ENCODE measurements at regions not wholly inside any gene's neighbourhood (a gene's known extent, or its start where the extent isn't known, plus 50 kb on each side); places are given as distances from the start of the nearest gene placed in this dataset.

DNA sequence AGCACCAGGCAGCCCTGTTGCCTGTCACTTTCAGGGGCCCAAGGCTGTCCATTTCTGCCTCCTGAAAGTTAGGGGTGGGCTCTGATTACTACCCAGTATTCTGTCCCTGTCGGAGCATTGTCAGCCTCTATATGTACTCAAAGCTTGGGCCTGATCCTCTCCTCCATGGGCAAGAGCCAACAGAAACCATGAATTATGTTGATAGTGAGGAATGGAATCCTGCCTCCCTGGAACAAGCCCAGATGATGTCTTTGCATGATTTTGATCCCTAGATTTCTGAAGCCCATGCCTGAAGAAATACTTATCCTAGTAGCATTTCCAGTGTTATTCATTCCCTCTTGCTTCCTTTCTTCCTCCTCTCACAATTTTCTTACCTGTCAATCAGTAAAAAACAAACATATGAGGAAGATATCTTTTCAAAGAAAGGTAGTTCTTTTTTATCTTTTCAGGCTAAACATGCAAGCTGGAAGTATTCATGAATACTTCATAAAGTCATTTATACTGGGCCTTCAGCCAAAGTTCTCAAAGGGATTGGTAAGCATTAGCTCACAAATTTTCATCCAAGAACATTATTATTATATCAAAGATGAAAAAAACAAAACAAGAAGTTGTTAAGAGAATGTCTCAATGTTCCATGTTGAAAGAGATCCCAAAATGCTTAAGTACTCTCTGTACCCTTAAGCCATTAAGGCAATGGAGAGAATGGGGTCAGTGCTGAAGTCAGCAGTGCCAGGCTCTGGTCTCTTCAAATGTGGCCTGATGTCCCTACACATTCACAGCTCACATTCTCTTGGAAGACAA, 171.7 kb downstream of the NHLRC3 start:
- FAIRE-seq (no peak), DNase-seq (ENCODE audit: insufficient read length, low spot score) (no peak)
- TF ChIP-seq, protein P1, sequence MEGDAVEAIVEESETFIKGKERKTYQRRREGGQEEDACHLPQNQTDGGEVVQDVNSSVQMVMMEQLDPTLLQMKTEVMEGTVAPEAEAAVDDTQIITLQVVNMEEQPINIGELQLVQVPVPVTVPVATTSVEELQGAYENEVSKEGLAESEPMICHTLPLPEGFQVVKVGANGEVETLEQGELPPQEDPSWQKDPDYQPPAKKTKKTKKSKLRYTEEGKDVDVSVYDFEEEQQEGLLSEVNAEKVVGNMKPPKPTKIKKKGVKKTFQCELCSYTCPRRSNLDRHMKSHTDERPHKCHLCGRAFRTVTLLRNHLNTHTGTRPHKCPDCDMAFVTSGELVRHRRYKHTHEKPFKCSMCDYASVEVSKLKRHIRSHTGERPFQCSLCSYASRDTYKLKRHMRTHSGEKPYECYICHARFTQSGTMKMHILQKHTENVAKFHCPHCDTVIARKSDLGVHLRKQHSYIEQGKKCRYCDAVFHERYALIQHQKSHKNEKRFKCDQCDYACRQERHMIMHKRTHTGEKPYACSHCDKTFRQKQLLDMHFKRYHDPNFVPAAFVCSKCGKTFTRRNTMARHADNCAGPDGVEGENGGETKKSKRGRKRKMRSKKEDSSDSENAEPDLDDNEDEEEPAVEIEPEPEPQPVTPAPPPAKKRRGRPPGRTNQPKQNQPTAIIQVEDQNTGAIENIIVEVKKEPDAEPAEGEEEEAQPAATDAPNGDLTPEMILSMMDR (IDR thresholded peaks at IDR 0.05; ENCODE audit: insufficient read depth, missing control alignments): no peak

DNA sequence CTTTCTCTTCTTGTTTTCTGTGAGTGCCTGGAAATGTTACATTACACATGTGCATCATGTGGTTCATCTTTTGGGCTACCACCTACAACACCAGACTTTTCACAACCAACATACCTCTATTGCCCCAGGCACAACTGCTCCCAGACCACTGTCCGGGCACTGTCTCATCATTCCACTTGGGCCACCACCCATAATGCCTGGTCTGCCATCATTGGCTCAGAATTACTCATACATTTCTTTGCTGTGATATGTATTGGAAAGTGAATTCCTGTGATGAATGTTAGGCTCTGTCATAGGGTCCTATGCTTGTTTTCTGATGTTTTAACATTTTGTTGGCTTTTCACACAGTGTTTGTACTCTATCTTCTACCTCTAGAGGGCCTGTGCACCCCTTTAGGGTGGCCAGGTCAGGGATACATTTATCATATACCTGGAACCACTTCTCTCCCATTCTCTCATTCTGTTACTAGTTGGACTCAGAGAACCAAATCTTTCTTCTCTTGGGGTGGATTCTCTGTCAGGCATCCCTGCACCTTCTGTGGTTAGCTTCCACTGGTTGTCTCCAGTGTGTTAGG, 172.8 kb downstream of the NHLRC3 start:
- DNase-seq (ENCODE audit: insufficient read length, low spot score) (no peak), FAIRE-seq (no peak)
- TF ChIP-seq, protein P1 (IDR thresholded peaks at IDR 0.05; ENCODE audit: insufficient read depth, missing control alignments): no peak

DNA sequence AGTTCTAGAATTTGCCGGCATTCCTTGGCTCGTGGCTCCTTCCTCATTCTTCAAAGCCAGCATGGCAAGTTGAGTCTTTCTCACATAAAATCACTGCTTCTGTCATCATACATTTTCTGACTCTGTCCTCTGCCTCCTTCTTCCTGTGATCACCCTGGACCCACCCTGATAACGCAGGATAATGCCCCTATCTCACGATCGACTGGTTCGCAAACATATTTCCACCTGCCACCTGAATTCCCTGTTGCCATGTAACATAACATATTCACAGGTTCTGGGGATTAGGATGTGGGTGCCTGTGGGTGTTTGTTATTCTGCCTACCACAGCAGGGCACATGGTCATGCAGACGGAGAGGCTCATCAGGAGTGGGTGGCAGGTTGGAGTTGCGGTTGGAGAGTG, 177.7 kb downstream of the NHLRC3 start:
- TF ChIP-seq, protein P1 (IDR thresholded peaks at IDR 0.05; ENCODE audit: insufficient read depth, missing control alignments): no peak
- FAIRE-seq: no peak
- DNase-seq (ENCODE audit: insufficient read length, low spot score): no peak

DNA sequence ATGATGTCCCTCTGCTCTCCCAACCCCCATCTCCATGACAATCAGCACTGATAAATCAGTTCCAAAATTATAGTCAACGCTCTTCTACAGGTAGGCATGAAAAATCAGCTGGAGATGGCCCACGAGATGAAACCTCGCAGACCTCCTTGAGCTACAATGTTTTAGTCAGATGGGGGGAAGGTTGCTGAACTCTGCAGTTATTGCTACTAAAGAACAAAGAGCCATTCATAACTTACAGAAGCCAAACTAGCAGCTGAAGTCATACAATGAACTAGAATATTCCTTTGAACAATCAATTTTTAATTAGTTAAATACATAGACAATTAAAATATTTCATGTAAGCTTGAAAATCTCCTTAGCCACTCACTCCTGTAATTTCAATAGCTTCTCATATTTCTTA, 179.2 kb downstream of the NHLRC3 start:
- TF ChIP-seq, protein P1 (IDR thresholded peaks at IDR 0.05; ENCODE audit: insufficient read depth, missing control alignments): no peak
- DNase-seq (ENCODE audit: insufficient read length, low spot score): no peak
- FAIRE-seq: no peak

DNA sequence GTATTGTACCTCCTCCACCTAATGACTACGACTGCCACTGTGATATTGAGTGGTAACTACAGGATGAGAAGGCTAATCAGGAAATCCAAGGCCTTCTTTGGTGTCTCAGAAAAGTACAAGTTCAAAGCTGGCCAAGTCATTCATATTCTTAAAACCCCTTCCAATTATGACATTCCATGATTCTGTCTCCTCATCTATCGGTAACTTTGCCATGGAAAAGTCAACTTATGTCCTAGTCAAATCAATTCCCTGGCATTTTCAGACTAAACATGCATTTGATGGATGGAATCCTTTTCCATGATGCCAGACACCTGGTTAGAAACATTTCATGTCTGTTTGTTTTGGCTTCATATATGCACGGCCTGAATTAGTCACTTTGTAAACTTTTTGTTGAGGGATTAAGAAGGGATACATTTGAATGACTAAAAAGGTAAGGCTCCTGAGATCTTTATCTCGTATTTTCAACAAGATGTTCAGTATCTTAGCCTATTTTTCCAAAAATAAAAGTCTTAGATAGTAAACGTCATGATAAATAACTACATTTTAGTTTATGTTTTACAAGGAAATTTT, 186.5 kb downstream of the NHLRC3 start:
- FAIRE-seq (no peak), DNase-seq (ENCODE audit: insufficient read length, low spot score) (no peak)
- TF ChIP-seq, protein P1 (IDR thresholded peaks at IDR 0.05; ENCODE audit: insufficient read depth, missing control alignments): no peak

DNA sequence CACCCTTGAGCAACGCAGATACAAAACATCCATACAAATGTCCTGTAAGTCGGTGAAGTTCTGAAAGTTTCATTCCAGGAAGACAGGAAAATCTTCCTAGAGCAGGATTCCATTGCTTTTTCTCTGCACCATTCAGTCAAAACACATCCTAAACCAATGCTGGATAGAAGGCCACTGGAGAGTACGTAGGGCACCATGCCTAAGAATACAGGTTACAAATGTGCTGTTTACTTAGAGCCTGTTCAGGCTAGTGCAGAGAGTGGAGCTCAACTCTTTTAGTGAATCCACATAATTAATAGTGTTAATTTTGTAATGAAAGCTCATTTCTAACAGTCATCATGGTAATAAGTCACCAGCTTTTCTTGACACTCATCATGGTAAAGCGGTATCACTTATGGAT, 187.6 kb downstream of the NHLRC3 start:
- DNase-seq (ENCODE audit: insufficient read length, low spot score): no peak
- TF ChIP-seq, protein P1 (IDR thresholded peaks at IDR 0.05; ENCODE audit: insufficient read depth, missing control alignments): no peak
- FAIRE-seq: no peak

DNA sequence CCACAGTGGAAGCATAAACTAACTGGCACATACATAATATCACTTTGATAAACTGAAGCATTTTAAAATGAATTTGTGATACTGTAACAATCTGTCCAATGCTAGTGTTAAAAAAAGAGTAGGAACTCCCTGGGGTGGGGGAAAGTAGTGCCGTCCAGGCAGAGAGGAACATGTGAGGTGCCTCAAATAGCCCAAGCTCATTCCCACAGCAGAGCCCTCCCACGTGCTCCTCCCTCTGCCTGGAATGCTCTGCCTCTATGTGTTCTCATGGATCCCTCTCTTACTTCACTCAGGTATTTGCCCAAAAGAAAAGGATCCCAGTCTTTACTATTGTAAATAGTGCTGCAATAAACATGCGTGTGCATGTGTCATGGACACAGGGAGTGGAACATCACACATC, 188.1 kb downstream of the NHLRC3 start:
- no peak for DNase-seq (ENCODE audit: insufficient read length, low spot score)
- FAIRE-seq: no peak
- TF ChIP-seq, protein P1 (IDR thresholded peaks at IDR 0.05; ENCODE audit: insufficient read depth, missing control alignments): no peak

All from D721Med (cell line).